Hypothalamus (tissue), 51 donors: ENCODE measurements at regions not wholly inside any gene's neighbourhood (a gene's known extent, or its start where the extent isn't known, plus 50 kb on each side); places are given as distances from the start of the nearest gene placed in this dataset.

Experiments
- DNase-seq, 51 donors: peaks; one replicate each; lab custom pipeline; 2025; lab: John Stamatoyannopoulos, UW

GRCh38 chr2:71896385-71897136, 251.1 kb downstream of the CYP26B1 start:
- DNase-seq = no peak

GRCh38 chr2:71895320-71896161, 252.1 kb downstream of the CYP26B1 start:
- no peak for DNase-seq

GRCh38 chr2:71894261-71894660, 253.4 kb downstream of the CYP26B1 start:
- no peak for DNase-seq

GRCh38 chr2:71893646-71894045, 254.0 kb downstream of the CYP26B1 start:
- DNase-seq = no peak

GRCh38 chr2:71892896-71893295, 254.8 kb downstream of the CYP26B1 start:
- no peak for DNase-seq

DNA sequence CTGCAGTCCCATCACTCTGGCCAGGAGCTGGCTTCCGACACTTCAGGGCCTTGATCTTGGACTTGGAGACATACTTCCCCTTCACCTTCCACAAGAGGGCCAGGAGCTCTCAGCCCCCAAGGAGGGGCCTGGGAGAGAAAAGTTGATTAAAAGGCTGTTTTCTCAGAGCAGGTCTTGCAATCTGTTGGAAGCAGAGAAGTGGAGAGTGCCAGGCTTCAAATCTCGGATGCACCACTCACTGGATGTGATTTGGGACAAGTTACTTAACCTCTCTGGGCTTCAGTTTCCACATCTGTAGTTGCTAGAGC, 255.3 kb downstream of the CYP26B1 start:
- no peak for DNase-seq

GRCh38 chr2:71891719-71892422, 255.8 kb downstream of the CYP26B1 start:
- no peak for DNase-seq

DNA sequence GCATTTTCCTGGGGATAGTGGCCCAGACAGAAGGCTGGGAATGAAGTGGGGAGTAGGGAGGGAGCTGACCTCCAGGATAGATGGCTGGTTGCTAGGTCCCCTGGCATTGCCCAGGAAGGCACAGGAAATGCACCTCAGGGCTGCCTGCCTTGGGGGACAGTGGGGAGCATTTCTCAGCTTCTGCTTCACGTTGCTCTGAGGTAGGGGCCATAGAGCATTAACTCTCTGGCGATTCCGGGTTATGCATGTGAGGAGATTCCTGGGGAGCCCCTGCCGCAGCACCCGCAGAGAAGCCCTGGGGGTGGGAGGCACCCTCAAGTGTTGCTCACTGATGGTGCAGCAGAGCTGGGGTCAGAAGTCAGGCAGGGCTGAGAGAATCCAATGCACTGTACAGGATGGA, 256.5 kb downstream of the CYP26B1 start:
- no peak for DNase-seq

- DNase-seq = no peak
Measured at GRCh38 chr2:71889759-71890684, 257.6 kb downstream of the CYP26B1 start.

DNA sequence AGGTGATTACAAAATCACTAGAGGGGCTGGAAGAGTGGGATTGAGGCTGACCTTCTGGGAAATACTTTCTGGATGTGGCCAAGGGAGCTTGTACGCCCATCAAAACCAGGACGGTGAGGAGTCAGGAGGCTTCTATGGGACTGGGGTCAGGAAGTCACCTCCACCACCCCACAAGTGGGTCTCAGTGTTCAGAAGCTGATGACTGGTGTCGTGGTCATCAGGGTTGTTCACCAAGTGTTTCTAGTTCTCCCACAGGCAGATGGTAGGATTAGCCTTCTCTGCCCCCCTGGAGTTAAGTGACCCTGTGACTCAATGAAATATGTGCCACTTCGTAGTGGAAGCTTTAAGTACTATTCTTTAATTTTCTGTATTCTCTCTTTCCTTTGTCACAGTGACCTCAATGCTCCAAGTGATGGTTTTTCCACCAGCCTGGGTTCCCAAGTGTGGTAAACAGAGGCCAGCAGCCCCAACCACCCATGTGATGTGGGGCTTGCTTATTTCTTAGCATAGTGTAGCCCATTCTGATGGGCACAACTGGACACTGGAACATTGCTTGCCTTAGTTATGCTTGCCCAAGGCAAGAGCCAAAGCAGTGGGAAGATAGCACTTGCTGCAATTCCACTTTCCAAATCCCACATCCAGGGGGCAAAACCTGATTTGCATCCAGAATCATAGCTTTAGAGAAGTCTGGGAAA, 258.8 kb downstream of the CYP26B1 start:
- DNase-seq = no peak

DNA sequence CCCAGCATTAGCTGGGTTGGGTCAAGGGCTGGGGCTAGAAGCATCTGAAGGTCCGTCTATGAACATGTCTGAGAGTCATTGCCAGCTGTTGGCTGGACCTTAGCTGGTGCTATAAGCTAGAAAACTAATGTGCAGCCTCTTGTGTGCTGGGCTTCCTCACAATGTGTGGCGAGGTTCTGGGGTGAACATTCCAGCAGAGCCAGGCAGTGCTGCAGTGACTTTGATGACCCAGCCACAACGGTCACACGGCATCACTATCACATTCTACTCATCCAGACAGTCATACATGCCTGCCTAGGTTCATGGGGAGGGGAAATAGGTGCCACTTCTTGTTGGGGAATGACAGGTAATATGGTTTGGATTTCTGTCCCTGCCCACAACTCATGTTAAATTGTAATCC, 260.5 kb downstream of the CYP26B1 start:
- no peak for DNase-seq

DNA sequence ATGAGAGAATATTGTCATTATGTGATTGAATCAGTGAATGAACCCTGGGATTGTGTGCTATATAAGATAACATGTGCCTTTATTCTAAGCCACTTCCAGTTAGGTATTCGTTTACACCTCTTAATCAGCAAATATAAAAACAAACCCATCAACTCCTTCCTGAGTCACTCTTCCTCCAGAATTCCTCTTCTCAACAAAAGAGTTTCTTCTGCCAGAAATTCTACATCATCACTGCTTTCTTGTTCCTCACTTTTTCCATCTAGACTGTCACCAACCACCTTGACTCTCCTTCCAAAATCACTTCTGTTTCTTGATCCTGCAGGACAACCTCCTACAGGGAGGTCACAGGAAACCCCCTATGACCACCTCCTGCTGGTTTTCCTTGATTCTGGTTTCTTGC, 261.4 kb downstream of the CYP26B1 start:
- no peak for DNase-seq

DNA sequence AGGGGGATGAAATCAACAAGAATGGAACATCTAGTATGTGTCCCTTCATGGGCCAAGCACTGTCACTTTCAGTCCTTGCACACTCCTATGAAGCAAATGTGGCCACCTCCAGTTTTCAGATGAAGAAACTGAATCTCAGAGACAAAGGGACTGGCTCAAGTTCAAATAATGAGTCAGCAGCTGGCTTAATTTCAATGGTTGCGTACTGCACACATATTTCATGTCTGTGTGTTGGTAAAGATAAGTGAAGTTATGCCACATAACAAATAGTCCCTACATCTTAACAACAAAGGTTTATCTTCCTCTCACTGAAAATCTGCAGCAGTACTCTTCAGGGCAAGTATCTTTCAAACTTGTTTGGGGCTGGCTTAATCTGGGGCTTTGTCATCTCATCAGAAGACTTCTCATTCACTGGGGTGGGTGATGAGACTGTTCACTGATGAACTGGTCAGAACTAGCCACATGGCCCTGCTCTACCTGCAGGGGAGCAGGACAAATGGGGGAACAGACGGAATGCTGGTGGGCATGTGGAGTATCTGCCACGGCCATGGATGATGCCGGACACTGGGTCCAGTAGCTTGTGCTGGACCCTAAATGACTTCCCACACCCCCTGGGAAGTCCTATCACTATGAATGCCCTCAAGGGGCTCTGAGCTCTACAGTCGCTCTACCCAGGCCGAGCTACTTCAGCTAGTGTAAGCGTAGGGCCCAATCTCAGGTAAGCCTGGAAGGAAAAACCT, 263.2 kb downstream of the CYP26B1 start:
- no peak for DNase-seq

DNA sequence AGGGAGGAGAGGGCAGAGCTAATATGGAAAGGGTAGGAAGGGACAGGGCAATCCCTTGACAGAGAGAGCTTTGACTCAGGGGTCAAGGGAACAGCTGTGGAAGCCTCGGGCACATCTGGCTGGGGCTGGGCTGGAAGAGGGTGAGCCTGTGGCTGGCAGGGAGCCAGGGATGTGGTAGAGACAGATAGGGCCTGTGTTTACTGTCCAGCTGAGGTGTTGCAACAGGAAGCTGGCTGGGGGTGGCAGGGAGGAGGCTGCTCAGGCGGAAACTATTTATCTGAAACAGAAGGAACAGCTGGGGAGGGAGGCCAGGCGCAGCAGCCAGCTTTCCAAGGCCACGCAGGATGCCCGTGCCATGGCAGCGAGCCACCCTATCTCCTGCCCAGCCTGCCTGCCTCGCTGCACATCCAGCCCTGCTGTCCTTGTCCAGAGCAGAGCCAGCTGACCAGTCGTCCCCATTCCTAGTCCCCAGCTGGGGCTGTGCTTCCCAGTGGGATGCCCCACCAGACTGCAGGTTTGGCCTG, 264.7 kb downstream of the CYP26B1 start:
- peak in 43 of 51 donors; percentile 3 to 77 (median 44) for DNase-seq

DNA sequence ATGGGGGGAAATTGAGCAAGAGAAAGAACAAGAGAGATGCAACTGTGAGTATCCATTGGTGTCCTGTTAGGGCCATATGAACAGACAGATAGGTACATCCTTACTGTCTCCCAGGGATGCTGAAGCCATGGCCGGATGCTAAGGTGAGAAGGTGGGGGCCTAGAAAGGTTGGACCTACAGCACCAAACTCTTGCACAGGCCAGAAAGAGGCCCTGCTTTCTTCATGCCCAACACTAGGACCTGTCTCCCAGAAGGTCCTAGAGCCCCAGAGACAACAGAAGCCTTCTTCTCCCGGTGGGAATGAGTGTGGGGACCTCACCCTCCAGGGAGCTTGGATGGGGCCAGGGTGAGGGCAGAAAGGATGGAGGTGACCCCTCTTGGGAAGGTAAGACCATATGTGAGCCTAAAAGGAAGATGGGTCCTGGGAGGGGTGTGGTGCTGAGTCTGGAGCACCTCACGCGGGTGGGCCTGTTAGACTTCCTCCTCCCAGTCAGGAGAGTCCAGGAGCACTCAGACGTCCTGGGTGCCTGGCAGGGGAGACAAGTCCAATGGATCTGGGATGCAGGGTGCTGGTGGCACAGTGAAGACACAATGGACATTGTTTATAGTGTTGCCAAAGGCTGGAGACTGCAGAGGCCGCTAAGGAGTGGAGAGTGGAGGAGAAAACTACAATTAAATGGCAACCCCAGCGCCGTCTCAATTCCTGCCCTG, 265.3 kb downstream of the CYP26B1 start:
- DNase-seq = peak in 3 of 51 donors; percentile 31 to 50 (median 40)

- no peak for DNase-seq
Measured at GRCh38 chr2:71880846-71881610, 266.6 kb downstream of the CYP26B1 start.

GRCh38 chr2:71880287-71880686, 267.4 kb downstream of the CYP26B1 start:
- DNase-seq = no peak
